A549 (cell line): ENCODE measurements at regions not wholly inside any gene's neighbourhood (a gene's known extent, or its start where the extent isn't known, plus 50 kb on each side); places are given as distances from the start of the nearest gene placed in this dataset.

Experiments used
- ATAC-seq, 2 experiments: fragments of 200-7000 bp in 1 of 2; fragments of >200 bp in 1 of 2; cut with Nextera tagmentation in 1 of 2; cut with Tn5 transposase in 1 of 2; 3 replicates each; pipeline versions ENCODE4 v1.8.0 to v1.9.1; 2018 to 2020; ENCODE audit warnings: mild to moderate bottlenecking in 1 of 2, moderate library complexity in 1 of 2
- CTCF ChIA-PET: fragments of 300-600 bp; sonication (Branson Sonifier 250); formaldehyde crosslinking; extraction: SDS; loops from one replicate; lab custom pipeline; 2021; ENCODE audit warnings: antibody characterized with exemption, inconsistent platforms; lab: Yijun Ruan, JAX
- POLR2A ChIA-PET: fragments of 350-600 bp; formaldehyde crosslinking; extraction: SDS; loops from one replicate; lab custom pipeline; 2021; ENCODE audit warnings: antibody characterized with exemption, inconsistent platforms; lab: Yijun Ruan, JAX
- DNase-seq, 2 experiments: peaks; one replicate each; pipeline versions ENCODE4 v3.0.0 to v3.0.0-alpha.2; 2011 to 2016; ENCODE audit warnings: low read depth in 1 of 2, low spot score in 1 of 2
- FAIRE-seq: peaks from 2 replicates; lab custom pipeline; 2011; peaks lifted over from hg19 to GRCh38; lab: Jason Lieb, UNC
- H3K27ac ChIP-seq, 2 experiments: fragments of >200 bp; sonication (Bioruptor Twin); formaldehyde crosslinking; 3 replicates each; pipeline ENCODE4 v1.5.1; 2016 to 2017
- H3K4me1 ChIP-seq: fragments of >200 bp; sonication (Bioruptor Twin); formaldehyde crosslinking; 3 replicates; pipeline ENCODE4 v1.6.1; 2016
- H3K4me2 ChIP-seq: fragments of >200 bp; sonication (Bioruptor Twin); formaldehyde crosslinking; 3 replicates; pipeline ENCODE4 v1.6.1; 2016
- H3K4me3 ChIP-seq: fragments of >200 bp; sonication (Bioruptor Twin); formaldehyde crosslinking; 3 replicates; pipeline ENCODE4 v1.5.1; 2016
- H3K9me3 ChIP-seq: fragments of >200 bp; sonication (Bioruptor Twin); formaldehyde crosslinking; 3 replicates; pipeline ENCODE4 v1.6.1; 2016
- BCL3 ChIP-seq: fragments of >200 bp; sonication (Bioruptor Twin); formaldehyde crosslinking; IDR thresholded peaks from 3 replicates; pipeline ENCODE4 v1.6.1; 2016
- BHLHE40 ChIP-seq: IDR thresholded peaks from 2 replicates; pipeline ENCODE4 v1.6.1; 2012; ENCODE audit warnings: low read depth, low read length, inconsistent platforms
- CBX8 ChIP-seq: fragments of 200-600 bp; sonication (generic); IDR thresholded peaks from 2 replicates; pipeline ENCODE4 v1.6.1; 2016
- CEBPB ChIP-seq, 2 experiments: fragments of >200 bp in 1 of 2; sonication (Bioruptor Twin) in 1 of 2; formaldehyde crosslinking in 1 of 2; IDR thresholded peaks; 2 replicates each; pipeline ENCODE4 v1.6.1; 2012 to 2016
- EHF ChIP-seq: fragments of 250-450 bp; sonication (Bioruptor Pico); IDR thresholded peaks from 2 replicates; pipeline ENCODE4 v1.5.0; 2020; ENCODE audit warnings: mild to moderate bottlenecking
- FOSB ChIP-seq: fragments of 250-450 bp; sonication (Bioruptor Pico); IDR thresholded peaks from 2 replicates; pipeline ENCODE4 v1.5.0; 2020; ENCODE audit warnings: mild to moderate bottlenecking, moderate library complexity
- HOXA7 ChIP-seq: fragments of 250-450 bp; sonication (Bioruptor Pico); IDR thresholded peaks from 2 replicates; pipeline ENCODE4 v1.5.0; 2020; ENCODE audit warnings: mild to moderate bottlenecking, moderate library complexity
- JUN ChIP-seq, 2 experiments: fragments of >200 bp; sonication (Bioruptor Twin); formaldehyde crosslinking; IDR thresholded peaks; 2 replicates in 1 of 2; 3 replicates in 1 of 2; pipeline ENCODE4 v1.6.1; 2016 to 2017
- JUNB ChIP-seq: fragments of >200 bp; sonication (Bioruptor Twin); formaldehyde crosslinking; IDR thresholded peaks from 2 replicates; pipeline ENCODE4 v1.6.1; 2016
- KDM5A ChIP-seq: fragments of 200-600 bp; sonication (generic); IDR thresholded peaks from 2 replicates; pipeline ENCODE4 v1.6.1; 2016; ENCODE audit warnings: antibody characterized with exemption, mild to moderate bottlenecking
- NFE2L2 ChIP-seq: fragments of 150-350 bp; conservative IDR thresholded peaks from 2 replicates; pipeline ENCODE4 v1.6.1; 2014; ENCODE audit warnings: low read length
- PBX3 ChIP-seq: IDR thresholded peaks from 2 replicates; pipeline ENCODE4 v1.6.1; 2012
- PHF8 ChIP-seq: fragments of 200-600 bp; sonication (generic); IDR thresholded peaks from 2 replicates; pipeline ENCODE4 v1.6.1; 2016; ENCODE audit warnings: low read depth, mild to moderate bottlenecking, antibody characterized with exemption, moderate library complexity, borderline replicate concordance
- POLR2A ChIP-seq: IDR thresholded peaks from 2 replicates; pipeline ENCODE4 v1.6.1; 2012; ENCODE audit warnings: mild to moderate bottlenecking, low read length
- POLR2AphosphoS2 ChIP-seq: conservative IDR thresholded peaks from 2 replicates; pipeline ENCODE4 v1.6.1; 2012; ENCODE audit warnings: low read length, improper control_type of control experiment, inconsistent platforms
- RARB ChIP-seq: fragments of 250-450 bp; sonication (Bioruptor Pico); IDR thresholded peaks from 2 replicates; pipeline ENCODE4 v1.8.0; 2021; ENCODE audit warnings: mild to moderate bottlenecking, moderate library complexity
- RCOR1 ChIP-seq: fragments of 150-350 bp; IDR thresholded peaks from 2 replicates; pipeline ENCODE4 v1.6.1; 2014; ENCODE audit warnings: antibody characterized with exemption, low read length, low read depth
- RFX5 ChIP-seq: fragments of 450-650 bp; IDR thresholded peaks from 2 replicates; pipeline ENCODE4 v1.7.1; 2014; ENCODE audit warnings: antibody characterized with exemption, mild to moderate bottlenecking, moderate library complexity
- SMC3 ChIP-seq: fragments of >200 bp; sonication (Bioruptor Twin); formaldehyde crosslinking; IDR thresholded peaks from 3 replicates; pipeline ENCODE4 v1.6.1; 2018; ENCODE audit warnings: inconsistent platforms
- SREBF2 ChIP-seq: fragments of 450-650 bp; IDR thresholded peaks from 2 replicates; pipeline ENCODE4 v1.6.1; 2014; ENCODE audit warnings: mild to moderate bottlenecking, moderate library complexity
- ZC3H11A ChIP-seq: fragments of 450-650 bp; IDR thresholded peaks from 2 replicates; pipeline ENCODE4 v1.6.1; 2014; ENCODE audit warnings: antibody characterized with exemption, mild to moderate bottlenecking
- ZNF302 ChIP-seq: fragments of 250-450 bp; sonication (Bioruptor Pico); IDR thresholded peaks from 2 replicates; pipeline ENCODE4 v1.9.0; 2021; ENCODE audit warnings: inconsistent platforms, mild to moderate bottlenecking, moderate library complexity
- ZSCAN20 ChIP-seq: fragments of 250-450 bp; sonication (Bioruptor Pico); IDR thresholded peaks from 2 replicates; pipeline ENCODE4 v1.8.0; 2022; ENCODE audit warnings: mild to moderate bottlenecking, moderate library complexity
- WGBS: methylation state at CpG from one replicate; pipeline ENCODE4 v1.1.6; 2017; ENCODE audit errors: missing lambda C conversion rate; 5-methylcytosine and 5-hydroxymethylcytosine counted together
- TF ChIP-seq, protein P1 (sequence below): fragments of 200-600 bp; sonication (generic); IDR thresholded peaks from 2 replicates; pipeline ENCODE4 v1.6.1; 2016; ENCODE audit warnings: antibody characterized with exemption, mild to moderate bottlenecking, moderate library complexity
- TF ChIP-seq, protein P2 (sequence below): fragments of 150-350 bp; IDR thresholded peaks from 2 replicates; pipeline ENCODE4 v1.6.1; 2014; ENCODE audit warnings: low read depth, mild to moderate bottlenecking, low read length

DNA sequence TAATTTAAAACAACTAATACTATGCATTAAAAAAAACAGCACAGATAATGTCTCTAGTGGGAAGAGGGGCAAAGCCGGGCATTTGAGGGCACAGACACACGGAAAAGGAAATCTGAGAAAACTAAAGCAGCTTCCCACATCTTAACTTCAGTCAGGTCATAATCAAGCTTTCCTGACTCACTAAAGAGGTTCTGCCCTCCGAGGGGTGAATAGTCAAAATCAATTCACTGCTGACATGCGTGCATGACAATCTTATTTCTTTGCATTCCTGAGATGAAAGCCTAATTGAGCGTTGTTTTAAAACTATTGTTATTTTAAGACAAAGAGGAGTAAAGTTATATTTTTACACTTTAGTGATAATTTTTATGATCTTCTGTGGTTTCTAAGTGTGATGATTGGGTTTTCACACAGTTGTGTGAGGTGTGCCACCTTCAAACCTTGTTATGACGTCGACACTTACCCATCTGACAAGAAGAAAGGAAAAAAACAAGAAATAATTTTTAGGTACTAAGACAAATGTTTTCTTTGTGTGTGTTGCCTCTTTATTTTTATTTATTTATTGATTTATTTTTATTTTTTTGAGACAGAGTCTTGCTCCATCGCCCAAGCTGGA lies 90.9 kb downstream of the GATA6 start:
- ChIA-PET CTCF (no interaction called here), POLR2A (no interaction called here)
- no peak for TF ChIP-seq SMC3
- no peak for TF ChIP-seq EHF (CRISPR knock-in tag)
- no peak for TF ChIP-seq JUN (IDR thresholded peaks at IDR 0.05)
- no peak for TF ChIP-seq RFX5
- H3K4me1 ChIP-seq = no peaks in the 10 kb centered on the region
- WGBS = 84% methylated on average over 8 of the region's 8 CpGs
- ATAC-seq (no peak), FAIRE-seq (no peak), DNase-seq (no peak)
- no peak overlapping the region for H3K4me2 ChIP-seq
- H3K4me3 ChIP-seq = no peak overlapping the region
- H3K27ac ChIP-seq = no peak overlapping the region
- no peaks in the 10 kb centered on the region for H3K9me3 ChIP-seq

- ChIA-PET CTCF (interaction anchor here (1.6 kb wide), 1 partner anchor 32 kb away, joined by 4 read pairs; no protein-coding TSS in a partner anchor), POLR2A (no interaction called here)
- ATAC-seq = no peak
- no peak for FAIRE-seq
- Histone ChIP-seq H3K9me3 (no peaks in the 10 kb centered on the region), H3K4me1 (no peaks in the 10 kb centered on the region), H3K4me2 (no peak overlapping the region), H3K4me3 (no peak overlapping the region), H3K27ac (no peak overlapping the region)
- no peak for DNase-seq
- TF ChIP-seq POLR2A (no peak), RFX5 (no peak), CBX8 (no peak), RARB (CRISPR knock-in tag) (no peak), FOSB (CRISPR knock-in tag) (no peak), KDM5A (no peak), SMC3 (no peak), JUNB (no peak), RCOR1 (no peak), ZC3H11A (no peak), PBX3 (no peak), NFE2L2 (no peak)
- WGBS = 77% methylated on average over 4 of the region's 5 CpGs
Measured at GRCh38 chr18:22257022-22257543, 87.7 kb downstream of the GATA6 start.

GRCh38 chr18:22254088-22254487 lies 84.7 kb downstream of the GATA6 start:
- Histone ChIP-seq H3K4me3 (no peak overlapping the region), H3K4me1 (peaks cover 3% of the 10 kb centered on the region; the same call in 2 of the 3 replicates), H3K4me2 (no peak overlapping the region), H3K9me3 (no peaks in the 10 kb centered on the region), H3K27ac (no peak overlapping the region)
- CTCF ChIA-PET = no interaction called here
- no peak for TF ChIP-seq JUNB
- TF ChIP-seq, protein P1, sequence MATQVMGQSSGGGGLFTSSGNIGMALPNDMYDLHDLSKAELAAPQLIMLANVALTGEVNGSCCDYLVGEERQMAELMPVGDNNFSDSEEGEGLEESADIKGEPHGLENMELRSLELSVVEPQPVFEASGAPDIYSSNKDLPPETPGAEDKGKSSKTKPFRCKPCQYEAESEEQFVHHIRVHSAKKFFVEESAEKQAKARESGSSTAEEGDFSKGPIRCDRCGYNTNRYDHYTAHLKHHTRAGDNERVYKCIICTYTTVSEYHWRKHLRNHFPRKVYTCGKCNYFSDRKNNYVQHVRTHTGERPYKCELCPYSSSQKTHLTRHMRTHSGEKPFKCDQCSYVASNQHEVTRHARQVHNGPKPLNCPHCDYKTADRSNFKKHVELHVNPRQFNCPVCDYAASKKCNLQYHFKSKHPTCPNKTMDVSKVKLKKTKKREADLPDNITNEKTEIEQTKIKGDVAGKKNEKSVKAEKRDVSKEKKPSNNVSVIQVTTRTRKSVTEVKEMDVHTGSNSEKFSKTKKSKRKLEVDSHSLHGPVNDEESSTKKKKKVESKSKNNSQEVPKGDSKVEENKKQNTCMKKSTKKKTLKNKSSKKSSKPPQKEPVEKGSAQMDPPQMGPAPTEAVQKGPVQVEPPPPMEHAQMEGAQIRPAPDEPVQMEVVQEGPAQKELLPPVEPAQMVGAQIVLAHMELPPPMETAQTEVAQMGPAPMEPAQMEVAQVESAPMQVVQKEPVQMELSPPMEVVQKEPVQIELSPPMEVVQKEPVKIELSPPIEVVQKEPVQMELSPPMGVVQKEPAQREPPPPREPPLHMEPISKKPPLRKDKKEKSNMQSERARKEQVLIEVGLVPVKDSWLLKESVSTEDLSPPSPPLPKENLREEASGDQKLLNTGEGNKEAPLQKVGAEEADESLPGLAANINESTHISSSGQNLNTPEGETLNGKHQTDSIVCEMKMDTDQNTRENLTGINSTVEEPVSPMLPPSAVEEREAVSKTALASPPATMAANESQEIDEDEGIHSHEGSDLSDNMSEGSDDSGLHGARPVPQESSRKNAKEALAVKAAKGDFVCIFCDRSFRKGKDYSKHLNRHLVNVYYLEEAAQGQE = no peak
- TF ChIP-seq, protein P2, sequence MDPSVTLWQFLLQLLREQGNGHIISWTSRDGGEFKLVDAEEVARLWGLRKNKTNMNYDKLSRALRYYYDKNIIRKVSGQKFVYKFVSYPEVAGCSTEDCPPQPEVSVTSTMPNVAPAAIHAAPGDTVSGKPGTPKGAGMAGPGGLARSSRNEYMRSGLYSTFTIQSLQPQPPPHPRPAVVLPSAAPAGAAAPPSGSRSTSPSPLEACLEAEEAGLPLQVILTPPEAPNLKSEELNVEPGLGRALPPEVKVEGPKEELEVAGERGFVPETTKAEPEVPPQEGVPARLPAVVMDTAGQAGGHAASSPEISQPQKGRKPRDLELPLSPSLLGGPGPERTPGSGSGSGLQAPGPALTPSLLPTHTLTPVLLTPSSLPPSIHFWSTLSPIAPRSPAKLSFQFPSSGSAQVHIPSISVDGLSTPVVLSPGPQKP = no peak
- TF ChIP-seq BHLHE40 = no peak
- no peak for TF ChIP-seq CEBPB (IDR thresholded peaks at IDR 0.05)
- no peak for TF ChIP-seq ZNF302 (CRISPR knock-in tag)
- TF ChIP-seq RARB (CRISPR knock-in tag) = no peak
- TF ChIP-seq FOSB (CRISPR knock-in tag) = no peak
- TF ChIP-seq HOXA7 (CRISPR knock-in tag) = no peak
- no peak for TF ChIP-seq SREBF2
- no peak for TF ChIP-seq PHF8
- TF ChIP-seq SMC3 = no peak
- TF ChIP-seq POLR2A = no peak
- no peak for TF ChIP-seq BCL3
- no peak for TF ChIP-seq POLR2AphosphoS2
- no peak for TF ChIP-seq ZSCAN20 (CRISPR knock-in tag)
- TF ChIP-seq RCOR1 = no peak
- no peak for TF ChIP-seq EHF (CRISPR knock-in tag)
- no peak for FAIRE-seq
- POLR2A ChIA-PET = no interaction called here
- no peak for DNase-seq
- ATAC-seq = no peak
- 83% methylated on average over 10 of the region's 11 CpGs for WGBS
